ENCODE measurements at regions not wholly inside any gene's neighbourhood (a gene's known extent, or its start where the extent isn't known, plus 50 kb on each side); places are given as distances from the start of the nearest gene placed in this dataset.

DNA sequence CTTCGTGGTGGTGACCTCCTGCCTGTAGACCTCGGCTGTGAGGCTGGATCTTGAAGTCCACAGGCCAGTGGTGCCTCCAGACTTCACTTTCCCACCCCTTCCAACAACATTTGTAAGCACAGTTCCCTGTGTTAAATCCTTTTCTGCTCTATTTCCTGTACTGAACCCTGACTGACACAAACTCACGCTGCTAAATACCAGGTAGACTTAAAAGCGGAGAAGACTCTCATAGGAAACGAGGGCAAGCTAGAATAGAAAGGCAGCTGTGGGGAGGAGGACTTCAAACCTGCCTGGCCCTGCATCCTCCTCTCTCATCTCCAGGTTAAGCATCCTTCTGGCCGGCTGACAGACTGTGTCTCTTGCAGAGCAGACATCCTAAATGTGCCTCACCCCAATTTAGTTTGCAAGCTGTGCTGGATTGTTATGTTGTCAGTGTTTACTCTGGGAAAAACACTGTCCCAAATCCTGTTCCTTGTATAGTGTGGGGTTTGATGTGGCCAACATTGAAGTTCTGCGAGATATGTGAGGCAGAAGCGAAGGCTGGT, 58.5 kb upstream of the LARS2 start:
- H3K36me3 Mint-ChIP-seq (ENCODE audit: low read depth), result no peaks in the 10 kb centered on the region
- H3K4me3 Mint-ChIP-seq, result no peak overlapping the region
- DNase-seq (no peak), ATAC-seq (no peak)
- POLR2A ChIA-PET, result interaction anchor here (0.9 kb wide), 1 partner anchor 287 kb away, joined by 3 read pairs; no protein-coding TSS in a partner anchor
- no peaks in the 10 kb centered on the region for H3K9me3 Mint-ChIP-seq
- TF ChIP-seq, protein P1, sequence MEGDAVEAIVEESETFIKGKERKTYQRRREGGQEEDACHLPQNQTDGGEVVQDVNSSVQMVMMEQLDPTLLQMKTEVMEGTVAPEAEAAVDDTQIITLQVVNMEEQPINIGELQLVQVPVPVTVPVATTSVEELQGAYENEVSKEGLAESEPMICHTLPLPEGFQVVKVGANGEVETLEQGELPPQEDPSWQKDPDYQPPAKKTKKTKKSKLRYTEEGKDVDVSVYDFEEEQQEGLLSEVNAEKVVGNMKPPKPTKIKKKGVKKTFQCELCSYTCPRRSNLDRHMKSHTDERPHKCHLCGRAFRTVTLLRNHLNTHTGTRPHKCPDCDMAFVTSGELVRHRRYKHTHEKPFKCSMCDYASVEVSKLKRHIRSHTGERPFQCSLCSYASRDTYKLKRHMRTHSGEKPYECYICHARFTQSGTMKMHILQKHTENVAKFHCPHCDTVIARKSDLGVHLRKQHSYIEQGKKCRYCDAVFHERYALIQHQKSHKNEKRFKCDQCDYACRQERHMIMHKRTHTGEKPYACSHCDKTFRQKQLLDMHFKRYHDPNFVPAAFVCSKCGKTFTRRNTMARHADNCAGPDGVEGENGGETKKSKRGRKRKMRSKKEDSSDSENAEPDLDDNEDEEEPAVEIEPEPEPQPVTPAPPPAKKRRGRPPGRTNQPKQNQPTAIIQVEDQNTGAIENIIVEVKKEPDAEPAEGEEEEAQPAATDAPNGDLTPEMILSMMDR (IDR thresholded peaks at IDR 0.05), result no peak
- H3K27me3 Mint-ChIP-seq, result peaks cover 16% of the 10 kb centered on the region
- intact Hi-C loops (cut with micrococcal nuclease), result no loop called here
- H3K4me1 Mint-ChIP-seq (ENCODE audit: low read depth), result peaks cover 2% of the 10 kb centered on the region
- CTCF ChIA-PET, result interaction anchor here (0.7 to 1.0 kb wide), 2 partner anchors 103 to 288 kb away, joined by 3 read pairs; no protein-coding TSS in a partner anchor
- H3K27ac Mint-ChIP-seq, result no peak overlapping the region

DNA sequence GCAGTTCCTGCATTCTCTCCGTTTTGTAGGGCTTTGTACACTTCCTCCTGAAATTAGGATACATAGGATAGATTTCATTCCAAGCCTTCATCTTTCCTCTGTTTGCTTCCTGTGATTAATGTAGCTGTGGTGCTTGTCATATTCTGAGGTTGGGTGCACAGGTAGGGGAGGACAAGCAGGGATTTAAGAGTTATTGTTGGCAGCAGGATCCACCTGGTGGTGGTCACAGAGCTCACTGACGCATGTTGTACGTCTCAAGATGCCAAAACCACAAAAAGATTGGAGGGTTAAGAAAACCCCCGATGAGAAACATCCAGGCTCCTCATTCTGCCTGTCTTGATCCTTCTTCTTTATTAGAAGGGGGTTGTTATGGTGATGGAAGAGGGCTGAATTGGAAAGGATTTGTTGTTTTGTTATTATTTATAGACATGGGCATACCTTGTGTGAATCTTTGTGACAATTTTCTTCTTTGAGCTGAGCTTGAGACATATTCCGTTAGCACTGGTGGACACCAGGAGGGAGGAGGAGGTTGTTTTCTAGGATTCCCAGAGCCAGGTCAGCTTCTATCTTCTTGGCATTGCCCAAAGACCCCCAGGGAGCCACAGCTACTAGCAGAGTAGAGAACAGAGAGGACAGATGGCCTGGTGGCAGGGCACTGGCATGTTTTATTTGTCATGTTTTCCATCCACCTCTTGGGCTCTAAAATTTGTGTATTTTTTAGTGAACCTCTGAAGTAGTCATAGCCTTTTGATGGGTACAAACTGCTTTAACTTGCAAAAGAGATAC, 57.7 kb upstream of the LARS2 start:
- no peaks in the 10 kb centered on the region for H3K36me3 Mint-ChIP-seq (ENCODE audit: low read depth)
- H3K27me3 Mint-ChIP-seq, result peaks cover 19% of the 10 kb centered on the region
- no peak overlapping the region for H3K4me3 Mint-ChIP-seq
- TF ChIP-seq, protein P1 (IDR thresholded peaks at IDR 0.05), result no peak
- intact Hi-C loops (cut with micrococcal nuclease), result no loop called here
- no peak overlapping the region for H3K27ac Mint-ChIP-seq
- CTCF ChIA-PET, result interaction anchor here (1.0 to 1.6 kb wide), 2 partner anchors 289 to 292 kb away, joined by 3 to 5 read pairs; no protein-coding TSS in a partner anchor
- POLR2A ChIA-PET, result interaction anchor here (0.6 to 0.9 kb wide), 2 partner anchors 81 to 288 kb away, joined by 3 read pairs; no protein-coding TSS in a partner anchor
- DNase-seq, result no peak
- H3K9me3 Mint-ChIP-seq, result no peaks in the 10 kb centered on the region
- ATAC-seq, result no peak
- H3K4me1 Mint-ChIP-seq (ENCODE audit: low read depth), result peaks cover 2% of the 10 kb centered on the region

DNA sequence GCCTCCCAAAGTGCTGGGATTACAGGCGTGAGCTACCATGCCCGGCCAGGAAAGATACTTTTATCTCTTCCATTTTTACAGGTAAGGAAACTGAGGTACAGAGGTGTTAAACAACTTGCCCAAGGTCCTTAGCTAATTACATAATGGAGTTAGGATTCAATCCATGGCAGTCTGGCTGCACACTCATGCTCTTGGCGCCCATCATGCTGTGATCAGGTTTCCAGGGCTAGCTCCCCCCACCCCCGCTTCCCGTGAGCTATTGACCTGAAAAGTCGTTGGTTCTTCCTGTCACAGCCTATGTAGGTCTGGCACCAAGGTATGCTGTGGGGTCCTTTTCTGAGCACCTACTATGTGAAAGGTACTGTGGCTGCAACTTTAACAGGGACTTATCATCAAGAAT, 55.9 kb upstream of the LARS2 start:
- no peaks in the 10 kb centered on the region for H3K9me3 Mint-ChIP-seq
- H3K36me3 Mint-ChIP-seq (ENCODE audit: low read depth), result no peaks in the 10 kb centered on the region
- no peak overlapping the region for H3K4me3 Mint-ChIP-seq
- peaks cover 16% of the 10 kb centered on the region for H3K27me3 Mint-ChIP-seq
- ATAC-seq, result no peak
- ChIA-PET POLR2A (no interaction called here), CTCF (no interaction called here)
- H3K4me1 Mint-ChIP-seq (ENCODE audit: low read depth), result peaks cover 2% of the 10 kb centered on the region
- intact Hi-C loops (cut with micrococcal nuclease), result no loop called here
- no peak overlapping the region for H3K27ac Mint-ChIP-seq
- DNase-seq, result no peak
- TF ChIP-seq, protein P1 (IDR thresholded peaks at IDR 0.05), result no peak

DNA sequence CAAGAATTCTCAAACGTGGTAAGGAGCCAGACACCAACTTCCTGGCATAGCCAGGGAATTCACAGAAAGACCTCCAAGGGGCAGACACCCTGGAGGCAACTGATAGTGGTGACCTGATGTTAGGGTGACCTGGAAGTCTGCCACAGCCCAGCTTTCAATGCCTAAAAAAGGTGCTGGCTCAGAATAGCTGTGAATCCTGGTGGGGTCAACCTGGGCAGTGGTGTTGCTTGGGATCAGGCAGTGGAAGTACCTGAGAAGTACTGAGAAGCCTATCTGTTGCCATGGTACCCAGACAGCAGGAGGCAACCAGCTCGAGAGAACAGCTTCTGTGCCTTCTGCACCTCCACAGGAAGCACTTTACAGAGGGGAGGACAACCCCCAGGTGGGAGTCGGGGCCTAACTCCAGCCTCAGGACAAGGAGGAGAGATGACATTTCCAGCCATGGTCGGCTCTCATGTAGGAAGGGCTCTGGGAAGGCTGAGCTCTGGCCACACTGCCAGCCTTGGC, 55.4 kb upstream of the LARS2 start:
- POLR2A ChIA-PET, result no interaction called here
- H3K4me3 Mint-ChIP-seq, result no peak overlapping the region

More for the DNA sequence above, 55.4 kb upstream of the LARS2 start:
- Mint-ChIP-seq H3K4me1 (ENCODE audit: low read depth) (peaks cover 2% of the 10 kb centered on the region), H3K27ac (no peak overlapping the region), H3K36me3 (ENCODE audit: low read depth) (no peaks in the 10 kb centered on the region), H3K9me3 (no peaks in the 10 kb centered on the region), H3K27me3 (peaks cover 16% of the 10 kb centered on the region)
- intact Hi-C loops (cut with micrococcal nuclease), result no loop called here
- CTCF ChIA-PET, result no interaction called here
- ATAC-seq, result no peak
- no peak for DNase-seq
- TF ChIP-seq, protein P1 (IDR thresholded peaks at IDR 0.05), result no peak
